ENCODE measurements at regions not wholly inside any gene's neighbourhood (a gene's known extent, or its start where the extent isn't known, plus 50 kb on each side); places are given as distances from the start of the nearest gene placed in this dataset.
A peak's percentile ranks its signal among the peaks of the same experiment; 100 is the strongest.

DNA sequence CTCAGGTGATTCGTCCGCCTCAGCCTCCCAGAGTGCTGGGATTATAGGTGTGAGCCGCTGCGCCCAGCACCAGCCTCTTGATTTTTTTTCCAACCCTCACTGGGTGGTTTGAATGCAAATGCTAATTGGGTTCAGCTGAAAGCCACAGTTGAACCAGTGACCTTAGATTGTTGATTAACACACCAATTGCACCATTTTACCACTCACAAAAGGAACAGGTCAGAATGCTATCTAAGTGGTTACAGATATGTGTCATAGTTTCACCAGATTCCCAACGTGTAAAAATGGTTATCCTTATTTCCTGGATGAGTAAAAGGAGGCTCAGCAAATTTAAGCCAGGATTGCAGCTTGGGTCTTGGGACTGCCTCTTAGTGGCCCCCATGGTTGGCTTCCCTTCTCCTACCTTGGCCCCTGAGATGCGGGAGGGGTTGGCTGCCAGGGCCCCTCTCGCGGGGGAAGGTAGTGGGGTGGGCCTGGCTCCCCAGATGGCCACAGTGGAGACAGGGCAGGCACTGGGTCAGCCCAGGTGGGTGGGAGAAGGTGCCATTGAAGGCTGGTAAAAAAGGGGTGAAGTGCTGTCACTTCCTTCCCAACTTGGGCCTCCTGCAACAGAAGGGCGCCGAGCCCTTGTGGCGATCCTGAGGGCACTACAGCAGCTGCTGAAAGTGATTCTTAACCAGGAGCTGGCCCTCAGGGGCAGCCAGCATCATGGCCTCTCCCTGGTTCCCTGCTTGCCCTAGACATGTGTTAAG lies 164.9 kb upstream of the HAAO start:
- Histone ChIP-seq H3K36me3 (ENCODE audit: control insufficient read depth in 4 of 4, insufficient read depth in 3 of 4, low read depth in 1 of 4, low read length in 3 of 4) (no peaks in the 10 kb centered on the region), H3K27me3 (ENCODE audit: control insufficient read depth in 4 of 4, insufficient read depth in 4 of 4, low read length in 3 of 4) (no peaks in the 10 kb centered on the region), H3K27ac (ENCODE audit: low read depth in 1 of 2, low read length in 2 of 2) (peak overlapping the region; percentile 71 to 75), H3K9me3 (ENCODE audit: control insufficient read depth in 4 of 4, low read length in 3 of 4) (no peaks in the 10 kb centered on the region), H3K4me3 (ENCODE audit: low read depth in 1 of 3, low read length in 3 of 3) (no peak overlapping the region), H3K9ac (ENCODE audit: low read depth in 1 of 2, low read length in 2 of 2) (no peak overlapping the region), H3K4me1 (ENCODE audit: control insufficient read depth in 4 of 4, insufficient read depth in 4 of 4, low read length in 3 of 4) (peaks cover 38 to 66% (median 57%) of the 10 kb centered on the region in 4 donors)
- WGBS: 64% methylated on average over 11 of the region's 11 CpGs
- TF ChIP-seq FOXA1 (IDR thresholded peaks at IDR 0.05) (peak; percentile 60), HNF4A (conservative IDR thresholded peaks at IDR 0.05) (peak; percentile 60 to 83), EGR1 (IDR thresholded peaks at IDR 0.05; ENCODE audit: low read depth in 2 of 2) (peak in 1 of 2 donors; percentile 47), TAF1 (conservative IDR thresholded peaks at IDR 0.05) (no peak), MAX (IDR thresholded peaks at IDR 0.05) (peak; percentile 31), JUND (IDR thresholded peaks at IDR 0.05) (peak; percentile 32 to 85), HNF4G (IDR thresholded peaks at IDR 0.05) (peak; percentile 34), NR2F2 (IDR thresholded peaks at IDR 0.05) (peak; percentile 85), FOXA2 (IDR thresholded peaks at IDR 0.05) (peak; percentile 43), SP1 (IDR thresholded peaks at IDR 0.05) (peak; percentile 82), REST (IDR thresholded peaks at IDR 0.05) (peak; percentile 74), GABPA (IDR thresholded peaks at IDR 0.05 in 1 of 2, conservative IDR thresholded peaks at IDR 0.05 in 1 of 2) (no peak), YY1 (IDR thresholded peaks at IDR 0.05) (peak; percentile 73), RXRA (IDR thresholded peaks at IDR 0.05) (peak; percentile 92 to 98), RAD21 (IDR thresholded peaks at IDR 0.05) (peak; percentile 43 to 46)
- TF ChIP-seq, protein P1, sequence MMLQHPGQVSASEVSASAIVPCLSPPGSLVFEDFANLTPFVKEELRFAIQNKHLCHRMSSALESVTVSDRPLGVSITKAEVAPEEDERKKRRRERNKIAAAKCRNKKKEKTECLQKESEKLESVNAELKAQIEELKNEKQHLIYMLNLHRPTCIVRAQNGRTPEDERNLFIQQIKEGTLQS (IDR thresholded peaks at IDR 0.05): peak; percentile 27
- TF ChIP-seq, protein P2, sequence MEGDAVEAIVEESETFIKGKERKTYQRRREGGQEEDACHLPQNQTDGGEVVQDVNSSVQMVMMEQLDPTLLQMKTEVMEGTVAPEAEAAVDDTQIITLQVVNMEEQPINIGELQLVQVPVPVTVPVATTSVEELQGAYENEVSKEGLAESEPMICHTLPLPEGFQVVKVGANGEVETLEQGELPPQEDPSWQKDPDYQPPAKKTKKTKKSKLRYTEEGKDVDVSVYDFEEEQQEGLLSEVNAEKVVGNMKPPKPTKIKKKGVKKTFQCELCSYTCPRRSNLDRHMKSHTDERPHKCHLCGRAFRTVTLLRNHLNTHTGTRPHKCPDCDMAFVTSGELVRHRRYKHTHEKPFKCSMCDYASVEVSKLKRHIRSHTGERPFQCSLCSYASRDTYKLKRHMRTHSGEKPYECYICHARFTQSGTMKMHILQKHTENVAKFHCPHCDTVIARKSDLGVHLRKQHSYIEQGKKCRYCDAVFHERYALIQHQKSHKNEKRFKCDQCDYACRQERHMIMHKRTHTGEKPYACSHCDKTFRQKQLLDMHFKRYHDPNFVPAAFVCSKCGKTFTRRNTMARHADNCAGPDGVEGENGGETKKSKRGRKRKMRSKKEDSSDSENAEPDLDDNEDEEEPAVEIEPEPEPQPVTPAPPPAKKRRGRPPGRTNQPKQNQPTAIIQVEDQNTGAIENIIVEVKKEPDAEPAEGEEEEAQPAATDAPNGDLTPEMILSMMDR (IDR thresholded peaks at IDR 0.05; ENCODE audit: low read depth, low read length, missing input control): no peak
- TF ChIP-seq, protein P3, sequence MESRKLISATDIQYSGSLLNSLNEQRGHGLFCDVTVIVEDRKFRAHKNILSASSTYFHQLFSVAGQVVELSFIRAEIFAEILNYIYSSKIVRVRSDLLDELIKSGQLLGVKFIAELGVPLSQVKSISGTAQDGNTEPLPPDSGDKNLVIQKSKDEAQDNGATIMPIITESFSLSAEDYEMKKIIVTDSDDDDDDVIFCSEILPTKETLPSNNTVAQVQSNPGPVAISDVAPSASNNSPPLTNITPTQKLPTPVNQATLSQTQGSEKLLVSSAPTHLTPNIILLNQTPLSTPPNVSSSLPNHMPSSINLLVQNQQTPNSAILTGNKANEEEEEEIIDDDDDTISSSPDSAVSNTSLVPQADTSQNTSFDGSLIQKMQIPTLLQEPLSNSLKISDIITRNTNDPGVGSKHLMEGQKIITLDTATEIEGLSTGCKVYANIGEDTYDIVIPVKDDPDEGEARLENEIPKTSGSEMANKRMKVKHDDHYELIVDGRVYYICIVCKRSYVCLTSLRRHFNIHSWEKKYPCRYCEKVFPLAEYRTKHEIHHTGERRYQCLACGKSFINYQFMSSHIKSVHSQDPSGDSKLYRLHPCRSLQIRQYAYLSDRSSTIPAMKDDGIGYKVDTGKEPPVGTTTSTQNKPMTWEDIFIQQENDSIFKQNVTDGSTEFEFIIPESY (IDR thresholded peaks at IDR 0.05): peak; percentile 63
- DNase-seq (ENCODE audit: low spot score): no peak

Data from liver (tissue), 8 donors.